Tibial nerve (tissue), 3 donors: ENCODE measurements at regions not wholly inside any gene's neighbourhood (a gene's known extent, or its start where the extent isn't known, plus 50 kb on each side); places are given as distances from the start of the nearest gene placed in this dataset.

Experiments used
- CTCF ChIP-seq, 5 experiments: fragments of 200-600 bp in 3 of 5; fragments of 450-650 bp in 2 of 5; sonication (generic) in 3 of 5; IDR thresholded peaks; one replicate each; pipeline ENCODE4 v1.5.1; 2016 to 2019; ENCODE audit warnings: antibody characterized with exemption in 5 of 5, mild to moderate bottlenecking in 3 of 5, moderate library complexity in 2 of 5
- POLR2A ChIP-seq, 2 donors: fragments of 450-650 bp; IDR thresholded peaks; one replicate each; pipeline ENCODE4 v1.6.1; 2017; ENCODE audit warnings: antibody characterized with exemption in 2 of 2, mild to moderate bottlenecking in 2 of 2, moderate library complexity in 2 of 2

GRCh38 chr13:47399599-47399998 lies 502.7 kb upstream of the HTR2A start:
- no peak for TF ChIP-seq POLR2A (IDR thresholded peaks at IDR 0.05)
- no peak for TF ChIP-seq CTCF (IDR thresholded peaks at IDR 0.05)
